ENCODE measurements at regions not wholly inside any gene's neighbourhood (a gene's known extent, or its start where the extent isn't known, plus 50 kb on each side); places are given as distances from the start of the nearest gene placed in this dataset.
"Not testable (repeated sequence)": the region's sequence is repeated elsewhere in the genome, so short reads cannot be mapped to it uniquely, and the experiment has no call there.

DNA sequence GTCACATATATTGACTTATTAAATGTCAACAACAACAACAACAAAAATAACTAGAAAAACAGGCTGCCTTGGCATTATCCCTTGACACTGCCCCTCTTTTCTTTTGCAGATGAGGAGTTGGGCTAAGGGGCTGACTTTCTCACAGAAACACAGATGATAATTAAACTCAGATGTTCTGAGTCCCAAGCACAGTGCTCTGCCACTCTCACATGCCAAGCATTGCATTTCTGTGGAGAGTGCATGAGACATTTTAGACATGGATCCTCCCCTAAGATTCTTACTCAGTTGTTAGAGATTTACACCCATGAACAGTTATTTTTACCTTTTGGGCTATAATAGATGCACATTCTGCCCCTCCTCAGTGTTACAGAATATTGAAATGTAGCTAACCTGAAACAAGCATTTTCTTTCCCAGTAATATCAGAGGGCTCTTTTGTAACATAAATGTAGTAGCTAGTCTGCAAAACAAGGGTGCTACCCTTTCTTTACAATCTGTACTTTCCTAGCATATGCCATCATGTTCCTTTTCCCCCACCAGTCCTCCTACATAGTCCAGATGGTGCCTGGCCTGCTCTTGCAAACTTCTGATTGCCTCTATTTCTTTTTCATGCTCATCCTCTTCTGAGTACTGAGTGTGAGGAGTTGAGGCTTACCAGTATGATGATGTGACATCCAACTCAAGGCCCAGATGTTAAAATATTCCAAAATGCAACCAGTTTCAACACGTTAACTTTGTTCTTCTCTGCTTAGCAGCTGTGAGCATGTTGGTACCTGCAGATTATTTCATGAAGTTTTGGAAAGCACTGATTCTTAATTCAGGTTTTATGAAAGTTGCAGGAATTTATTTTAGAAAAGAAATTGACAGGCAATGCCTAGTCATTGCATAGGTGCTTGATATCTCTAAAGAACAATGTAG is 125.0 kb upstream of the ATP2B1 start:
- Mint-ChIP-seq H3K36me3 (ENCODE audit: low read depth) (no peaks in the 10 kb centered on the region), H3K27me3 (ENCODE audit: low read depth) (no peaks in the 10 kb centered on the region), H3K9me3 (ENCODE audit: insufficient read depth) (no peaks in the 10 kb centered on the region), H3K4me1 (ENCODE audit: low read depth) (no peaks in the 10 kb centered on the region), H3K27ac (no peak overlapping the region), H3K4me3 (no peak overlapping the region)
- ChIA-PET CTCF (no interaction called here), POLR2A (no interaction called here)
- DNase-seq (no peak), ATAC-seq (no peak)

DNA sequence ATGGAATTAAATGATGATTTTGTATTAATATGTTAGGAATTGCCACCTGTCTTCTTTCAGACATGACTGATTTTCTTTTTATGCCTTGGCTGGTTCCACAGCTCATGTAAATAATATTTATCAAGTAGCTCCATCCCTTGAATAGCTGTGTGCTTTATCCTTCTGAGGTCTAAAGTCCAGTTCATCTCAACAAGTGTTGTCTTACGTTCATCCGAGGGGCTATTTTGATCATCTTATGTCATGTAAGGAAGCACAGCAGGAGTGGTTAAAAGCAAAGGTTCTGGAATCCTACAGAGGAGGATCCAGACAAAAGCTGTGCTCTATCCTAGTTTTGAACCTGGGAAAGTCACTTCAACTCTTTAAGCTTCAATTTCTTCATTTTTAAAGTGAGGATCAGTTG is 123.7 kb upstream of the ATP2B1 start:
- DNase-seq (no peak), ATAC-seq (no peak)
- POLR2A ChIA-PET = no interaction called here
- no peaks in the 10 kb centered on the region for H3K4me1 Mint-ChIP-seq (ENCODE audit: low read depth)
- no peaks in the 10 kb centered on the region for H3K27me3 Mint-ChIP-seq (ENCODE audit: low read depth)
- CTCF ChIA-PET = interaction anchor here (0.6 kb wide), 1 partner anchor 26 kb away, joined by 3 read pairs; no protein-coding TSS in a partner anchor
- H3K4me3 Mint-ChIP-seq = no peak overlapping the region
- no peaks in the 10 kb centered on the region for H3K36me3 Mint-ChIP-seq (ENCODE audit: low read depth)
- H3K9me3 Mint-ChIP-seq (ENCODE audit: insufficient read depth) = no peaks in the 10 kb centered on the region
- no peak overlapping the region for H3K27ac Mint-ChIP-seq

DNA sequence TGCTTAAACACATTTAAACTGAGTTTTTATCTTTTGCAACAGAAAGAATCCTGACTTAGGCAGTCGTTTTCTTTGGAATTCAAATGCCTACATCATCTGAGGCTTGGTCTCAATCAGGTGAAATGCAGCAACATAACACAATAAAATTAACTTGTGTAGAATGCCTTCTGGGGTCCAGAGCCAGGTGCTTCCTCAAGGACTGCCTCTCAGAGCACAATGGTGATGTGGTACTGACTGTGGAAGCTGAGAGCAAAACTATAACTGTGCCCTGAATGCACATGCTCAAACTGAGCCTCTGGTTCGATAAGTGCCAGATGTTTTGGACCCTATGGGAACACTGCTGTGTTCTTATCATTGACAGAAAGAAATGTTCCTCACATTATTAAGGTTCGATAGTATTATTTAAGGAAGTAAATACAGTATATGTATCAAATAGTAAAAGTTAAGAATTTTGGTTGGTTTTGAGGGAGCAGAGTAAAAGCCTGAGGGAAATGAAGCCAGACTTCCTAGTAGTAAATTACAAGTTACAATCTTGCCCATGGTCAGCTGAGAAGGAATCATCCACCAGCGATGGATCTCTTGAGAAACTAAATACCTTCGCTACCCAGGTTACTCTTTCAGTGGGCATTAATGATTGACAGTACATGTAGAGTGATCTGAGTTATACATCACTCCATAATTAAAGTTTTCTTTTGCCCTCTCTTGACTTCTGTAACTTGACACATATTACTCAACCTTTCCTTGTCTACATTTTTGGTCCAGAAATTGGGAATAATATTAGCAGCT is 122.9 kb upstream of the ATP2B1 start:
- H3K4me3 Mint-ChIP-seq = no peak overlapping the region
- CTCF ChIA-PET = no interaction called here
- H3K27me3 Mint-ChIP-seq (ENCODE audit: low read depth) = no peaks in the 10 kb centered on the region
- POLR2A ChIA-PET = no interaction called here
- no peaks in the 10 kb centered on the region for H3K36me3 Mint-ChIP-seq (ENCODE audit: low read depth)
- ATAC-seq (no peak), DNase-seq (no peak)
- no peaks in the 10 kb centered on the region for H3K4me1 Mint-ChIP-seq (ENCODE audit: low read depth)
- no peaks in the 10 kb centered on the region for H3K9me3 Mint-ChIP-seq (ENCODE audit: insufficient read depth)
- no peak overlapping the region for H3K27ac Mint-ChIP-seq

GRCh38 chr12:89829434-89829975 is 120.9 kb upstream of the ATP2B1 start:
- ChIA-PET CTCF (no interaction called here), POLR2A (no interaction called here)
- H3K36me3 Mint-ChIP-seq (ENCODE audit: low read depth) = no peaks in the 10 kb centered on the region
- DNase-seq (no peak), ATAC-seq (no peak)
- no peak overlapping the region for H3K27ac Mint-ChIP-seq
- H3K4me1 Mint-ChIP-seq (ENCODE audit: low read depth) = peaks cover 4% of the 10 kb centered on the region
- no peaks in the 10 kb centered on the region for H3K9me3 Mint-ChIP-seq (ENCODE audit: insufficient read depth)
- H3K27me3 Mint-ChIP-seq (ENCODE audit: low read depth) = no peaks in the 10 kb centered on the region
- H3K4me3 Mint-ChIP-seq = no peak overlapping the region

- no peak for DNase-seq
- ChIA-PET POLR2A (no interaction called here), CTCF (no interaction called here)
- H3K36me3 Mint-ChIP-seq (ENCODE audit: low read depth) = no peaks in the 10 kb centered on the region
- no peak overlapping the region for H3K27ac Mint-ChIP-seq
- no peak for ATAC-seq
- H3K4me1 Mint-ChIP-seq (ENCODE audit: low read depth) = peaks cover 4% of the 10 kb centered on the region
- no peaks in the 10 kb centered on the region for H3K9me3 Mint-ChIP-seq (ENCODE audit: insufficient read depth)
- H3K4me3 Mint-ChIP-seq = no peak overlapping the region
- H3K27me3 Mint-ChIP-seq (ENCODE audit: low read depth) = no peaks in the 10 kb centered on the region
These were observed 119.9 kb upstream of the ATP2B1 start for GRCh38 chr12:89828575-89828974.

- no peak for ATAC-seq
- Mint-ChIP-seq H3K4me1 (ENCODE audit: low read depth) (peaks cover 4% of the 10 kb centered on the region), H3K27me3 (ENCODE audit: low read depth) (no peaks in the 10 kb centered on the region), H3K9me3 (ENCODE audit: insufficient read depth) (no peaks in the 10 kb centered on the region), H3K4me3 (no peak overlapping the region), H3K36me3 (ENCODE audit: low read depth) (no peaks in the 10 kb centered on the region), H3K27ac (no peak overlapping the region)
- DNase-seq = no peak
- ChIA-PET POLR2A (interaction anchor here (0.6 kb wide), 1 partner anchor 37 kb away, joined by 4 read pairs; no protein-coding TSS in a partner anchor), CTCF (interaction anchor here (0.6 kb wide), 1 partner anchor 322 kb away, joined by 3 read pairs; no protein-coding TSS in a partner anchor)
These were observed 119.0 kb upstream of the ATP2B1 start for GRCh38 chr12:89827592-89827991.

DNA sequence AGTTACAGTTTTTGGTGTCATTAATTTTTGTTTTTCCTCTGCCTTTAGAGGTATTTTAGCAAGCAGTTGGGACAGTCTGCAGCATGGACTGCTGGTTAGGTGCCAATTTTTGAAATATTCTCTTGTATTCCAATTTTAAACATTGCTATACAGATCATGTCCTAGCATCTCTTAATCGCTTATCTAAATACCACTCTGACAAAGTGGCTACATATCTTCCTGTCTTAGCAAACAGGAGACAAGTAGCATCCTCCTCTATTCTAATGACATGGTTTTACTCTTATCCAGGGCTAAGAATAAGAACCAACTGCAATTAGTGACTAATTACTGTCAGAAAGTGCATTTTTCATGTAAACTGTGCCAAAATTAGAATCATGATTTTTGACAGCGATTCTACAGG is 117.8 kb upstream of the ATP2B1 start:
- H3K36me3 Mint-ChIP-seq (ENCODE audit: low read depth) = no peaks in the 10 kb centered on the region
- POLR2A ChIA-PET = interaction anchor here (0.6 kb wide), 1 partner anchor 300 kb away, joined by 3 read pairs; no protein-coding TSS in a partner anchor

GRCh38 chr12:89825591-89826449 is 117.2 kb upstream of the ATP2B1 start:
- H3K4me3 Mint-ChIP-seq = no peak overlapping the region
- no peaks in the 10 kb centered on the region for H3K36me3 Mint-ChIP-seq (ENCODE audit: low read depth)
- peaks cover 4% of the 10 kb centered on the region for H3K4me1 Mint-ChIP-seq (ENCODE audit: low read depth)
- no peak for ATAC-seq
- no peaks in the 10 kb centered on the region for H3K9me3 Mint-ChIP-seq (ENCODE audit: insufficient read depth)
- H3K27me3 Mint-ChIP-seq (ENCODE audit: low read depth) = no peaks in the 10 kb centered on the region
- ChIA-PET POLR2A (no interaction called here), CTCF (no interaction called here)
- DNase-seq = no peak
- H3K27ac Mint-ChIP-seq = no peak overlapping the region

More for the DNA sequence above, 117.8 kb upstream of the ATP2B1 start:
- H3K27ac Mint-ChIP-seq = no peak overlapping the region
- CTCF ChIA-PET = no interaction called here
- no peaks in the 10 kb centered on the region for H3K27me3 Mint-ChIP-seq (ENCODE audit: low read depth)
- H3K9me3 Mint-ChIP-seq (ENCODE audit: insufficient read depth) = no peaks in the 10 kb centered on the region
- no peak for ATAC-seq
- H3K4me1 Mint-ChIP-seq (ENCODE audit: low read depth) = peaks cover 4% of the 10 kb centered on the region
- no peak for DNase-seq
- no peak overlapping the region for H3K4me3 Mint-ChIP-seq

GRCh38 chr12:89824822-89825221 is 116.2 kb upstream of the ATP2B1 start:
- no peaks in the 10 kb centered on the region for H3K9me3 Mint-ChIP-seq (ENCODE audit: insufficient read depth)
- no peak for DNase-seq
- H3K4me3 Mint-ChIP-seq = no peak overlapping the region
- POLR2A ChIA-PET = interaction anchor here (0.5 kb wide), 1 partner anchor 1669 kb away, joined by 4 read pairs; no protein-coding TSS in a partner anchor
- H3K27me3 Mint-ChIP-seq (ENCODE audit: low read depth) = no peaks in the 10 kb centered on the region
- H3K27ac Mint-ChIP-seq = no peak overlapping the region
- CTCF ChIA-PET = no interaction called here
- ATAC-seq = no peak
- H3K4me1 Mint-ChIP-seq (ENCODE audit: low read depth) = peaks cover 4% of the 10 kb centered on the region
- no peaks in the 10 kb centered on the region for H3K36me3 Mint-ChIP-seq (ENCODE audit: low read depth)

DNA sequence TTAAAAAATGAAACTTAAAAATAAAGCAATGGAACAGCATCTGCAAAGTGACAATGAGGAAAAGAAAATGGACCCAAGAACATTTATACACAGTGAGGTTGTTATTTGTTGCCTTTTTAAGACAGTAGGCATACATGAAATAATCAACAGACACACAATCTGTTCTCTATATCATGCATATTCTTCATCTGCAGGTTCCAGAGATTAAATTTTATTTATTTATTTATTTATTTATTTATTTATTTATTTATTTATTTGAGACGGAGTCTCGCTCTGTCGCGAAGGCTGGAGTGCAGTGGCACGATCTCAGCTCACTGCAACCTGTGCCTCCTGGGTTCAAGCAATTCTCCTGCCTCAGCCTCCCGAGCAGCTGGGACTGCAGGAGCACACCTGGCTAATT is 114.4 kb upstream of the ATP2B1 start:
- CTCF ChIA-PET; H3K27me3 Mint-ChIP-seq (ENCODE audit: low read depth); H3K9me3 Mint-ChIP-seq (ENCODE audit: insufficient read depth); H3K36me3 Mint-ChIP-seq (ENCODE audit: low read depth); ATAC-seq; H3K27ac Mint-ChIP-seq; H3K4me1 Mint-ChIP-seq (ENCODE audit: low read depth); DNase-seq; H3K4me3 Mint-ChIP-seq; POLR2A ChIA-PET: not testable (repeated sequence)

- Mint-ChIP-seq H3K27ac (no peak overlapping the region), H3K27me3 (ENCODE audit: low read depth) (peaks cover 3% of the 10 kb centered on the region), H3K4me1 (ENCODE audit: low read depth) (peaks cover 4% of the 10 kb centered on the region), H3K4me3 (no peak overlapping the region), H3K36me3 (ENCODE audit: low read depth) (no peaks in the 10 kb centered on the region), H3K9me3 (ENCODE audit: insufficient read depth) (no peaks in the 10 kb centered on the region)
- ATAC-seq (no peak), DNase-seq (no peak)
- ChIA-PET CTCF (no interaction called here), POLR2A (no interaction called here)
These were observed 113.3 kb upstream of the ATP2B1 start for GRCh38 chr12:89821896-89822295.
